Tibial artery (tissue), 4 donors: ENCODE measurements at regions not wholly inside any gene's neighbourhood (a gene's known extent, or its start where the extent isn't known, plus 50 kb on each side); places are given as distances from the start of the nearest gene placed in this dataset.

Source experiments
- DNase-seq, 2 donors: peaks; one replicate each; pipeline ENCODE4 v3.0.0-alpha.2; 2019
- H3K27ac ChIP-seq, 2 donors: fragments of 200-600 bp; sonication (generic) in 1 of 2; 1 replicate in 1 of 2; 2 replicates in 1 of 2; pipeline ENCODE4 v1.5.1; 2018 to 2019; ENCODE audit warnings: mild to moderate bottlenecking in 1 of 2
- H3K27me3 ChIP-seq, 2 donors: fragments of 200-600 bp; sonication (generic) in 1 of 2; one replicate each; pipeline versions ENCODE4 v1.5.1 to v1.6.0; 2016 to 2019
- H3K36me3 ChIP-seq, 3 donors: fragments of 200-600 bp; sonication (generic) in 2 of 3; one replicate each; pipeline ENCODE4 v1.5.1; 2016 to 2019; ENCODE audit warnings: mild to moderate bottlenecking in 2 of 3
- H3K4me1 ChIP-seq, 4 donors: fragments of 200-600 bp; sonication (generic) in 2 of 4; 1 replicate in 3 of 4; 2 replicates in 1 of 4; pipeline ENCODE4 v1.5.1; 2016 to 2019
- H3K4me3 ChIP-seq, 2 donors: fragments of 200-600 bp; sonication (generic) in 1 of 2; 1 replicate in 1 of 2; 2 replicates in 1 of 2; pipeline ENCODE4 v1.5.1; 2018 to 2019; ENCODE audit warnings: mild to moderate bottlenecking in 2 of 2
- H3K9me3 ChIP-seq, 3 donors: fragments of 200-600 bp; sonication (generic) in 1 of 3; one replicate each; pipeline ENCODE4 v1.5.1; 2016 to 2019
- CTCF ChIP-seq, 2 experiments: fragments of 200-600 bp in 1 of 2; fragments of 450-650 bp in 1 of 2; IDR thresholded peaks; one replicate each; pipeline ENCODE4 v1.5.1; 2017 to 2019; ENCODE audit warnings: antibody characterized with exemption in 2 of 2, mild to moderate bottlenecking in 1 of 2, moderate library complexity in 1 of 2
- intact Hi-C: fragments of 100-400 bp; cut with DNase I; formaldehyde crosslinking; loops from one replicate; pipeline ENCODE4 v1.15.0; 2023; ENCODE audit warnings: low total_unique reads

DNA sequence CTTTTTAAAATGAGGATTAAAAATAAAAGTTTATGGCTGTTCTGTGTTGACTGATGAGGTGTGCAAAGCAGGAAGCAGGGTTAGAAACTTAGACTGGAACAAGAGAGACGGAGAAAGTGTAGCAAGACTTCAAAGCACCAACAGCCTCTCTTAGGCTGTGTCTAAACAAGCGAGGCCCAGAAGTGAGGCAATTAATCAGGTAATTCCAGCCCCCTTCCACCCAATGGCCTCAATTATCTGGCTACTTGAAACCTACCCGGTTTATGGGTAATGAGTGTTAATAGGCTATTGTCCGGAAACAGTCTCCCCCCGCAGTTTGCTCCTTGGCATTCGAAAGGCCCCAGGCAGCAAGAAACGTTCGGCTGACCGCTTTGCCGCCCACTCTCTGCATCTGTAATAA lies 171.7 kb upstream of the MYCN start:
- no peak overlapping the region for H3K4me3 ChIP-seq
- H3K4me1 ChIP-seq = no peaks in the 10 kb centered on the region
- no peak overlapping the region for H3K27ac ChIP-seq
- DNase-seq = no peak
- intact Hi-C loops = no loop called here
- H3K36me3 ChIP-seq = no peaks in the 10 kb centered on the region
- no peaks in the 10 kb centered on the region for H3K9me3 ChIP-seq
- no peaks in the 10 kb centered on the region for H3K27me3 ChIP-seq
- TF ChIP-seq CTCF (IDR thresholded peaks at IDR 0.05) = no peak

DNA sequence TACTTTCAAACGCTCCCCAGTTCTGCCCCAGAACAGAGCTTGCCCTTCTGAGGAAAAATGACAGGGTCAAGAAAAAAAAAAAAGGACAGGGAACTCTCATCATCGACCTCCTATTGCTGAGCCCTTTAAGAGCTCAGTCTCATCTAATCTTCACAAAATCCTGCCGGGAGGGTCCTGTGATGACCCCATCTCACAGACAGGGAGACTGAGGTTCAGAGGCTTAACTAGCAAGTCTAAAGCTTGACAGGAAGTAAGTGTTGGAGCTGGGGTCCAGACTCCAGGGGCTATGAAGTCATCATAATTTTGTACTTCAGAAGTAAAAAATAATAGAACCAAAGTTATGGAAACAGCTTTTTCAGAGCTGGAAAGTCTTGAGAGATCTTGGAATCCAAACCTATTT lies 171.1 kb upstream of the MYCN start:
- no peaks in the 10 kb centered on the region for H3K9me3 ChIP-seq
- TF ChIP-seq CTCF (IDR thresholded peaks at IDR 0.05) = no peak
- no peaks in the 10 kb centered on the region for H3K36me3 ChIP-seq
- intact Hi-C loops = no loop called here
- no peak for DNase-seq
- H3K4me1 ChIP-seq = no peaks in the 10 kb centered on the region
- H3K27me3 ChIP-seq = no peaks in the 10 kb centered on the region
- no peak overlapping the region for H3K4me3 ChIP-seq
- no peak overlapping the region for H3K27ac ChIP-seq

DNA sequence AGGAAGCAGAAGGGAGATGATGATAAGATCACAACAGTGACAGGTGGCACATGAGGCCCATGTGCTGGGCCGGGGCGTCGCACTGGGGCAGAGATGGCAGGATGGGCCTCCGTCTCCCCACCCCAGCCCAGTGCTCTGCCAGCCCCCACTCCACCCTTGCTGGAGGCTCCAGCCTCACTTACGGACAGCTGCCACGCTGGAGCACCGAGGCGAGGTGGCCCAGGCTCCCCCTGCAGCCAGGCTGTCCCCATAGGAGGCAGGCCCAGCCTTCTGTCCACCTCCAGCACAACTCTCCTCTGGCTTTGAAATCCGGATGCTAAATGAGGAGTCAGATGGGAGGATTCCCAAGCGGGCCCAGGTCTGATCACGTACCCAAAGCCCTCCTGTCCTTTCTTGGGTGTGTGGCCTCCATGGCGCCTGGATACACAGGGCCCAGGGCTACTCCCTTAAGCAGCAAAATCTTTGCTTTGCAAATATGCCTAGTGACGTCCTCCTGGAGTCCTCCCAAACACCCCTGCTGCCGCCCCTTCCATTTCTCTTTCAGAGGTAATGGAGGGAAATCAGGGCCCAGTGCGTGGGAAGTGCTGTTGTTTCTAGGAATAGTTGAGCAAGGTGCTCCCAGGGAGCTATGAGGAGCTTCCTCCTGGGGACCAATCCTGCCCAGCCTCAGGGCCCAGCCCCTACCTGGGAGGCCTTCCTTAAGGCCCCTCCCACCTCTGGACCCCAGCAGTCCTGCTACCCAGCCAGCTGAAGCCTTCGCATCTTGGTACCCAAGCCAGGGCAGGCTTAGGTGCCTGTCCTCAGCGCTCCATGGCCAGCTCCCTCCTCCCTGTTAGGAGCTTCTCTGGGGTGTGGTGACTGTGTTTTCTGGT lies 170.4 kb upstream of the MYCN start:
- H3K4me1 ChIP-seq = no peaks in the 10 kb centered on the region
- no peak overlapping the region for H3K27ac ChIP-seq
- intact Hi-C loops = no loop called here
- no peaks in the 10 kb centered on the region for H3K27me3 ChIP-seq
- H3K36me3 ChIP-seq = no peaks in the 10 kb centered on the region
- TF ChIP-seq CTCF (IDR thresholded peaks at IDR 0.05) = no peak
- DNase-seq = no peak
- no peaks in the 10 kb centered on the region for H3K9me3 ChIP-seq
- no peak overlapping the region for H3K4me3 ChIP-seq

GRCh38 chr2:15770606-15771005 lies 169.7 kb upstream of the MYCN start:
- no peak for TF ChIP-seq CTCF (IDR thresholded peaks at IDR 0.05)
- Histone ChIP-seq H3K9me3 (no peaks in the 10 kb centered on the region), H3K27ac (no peak overlapping the region), H3K27me3 (no peaks in the 10 kb centered on the region), H3K36me3 (no peaks in the 10 kb centered on the region), H3K4me1 (no peaks in the 10 kb centered on the region), H3K4me3 (no peak overlapping the region)
- DNase-seq = no peak
- intact Hi-C loops = no loop called here

DNA sequence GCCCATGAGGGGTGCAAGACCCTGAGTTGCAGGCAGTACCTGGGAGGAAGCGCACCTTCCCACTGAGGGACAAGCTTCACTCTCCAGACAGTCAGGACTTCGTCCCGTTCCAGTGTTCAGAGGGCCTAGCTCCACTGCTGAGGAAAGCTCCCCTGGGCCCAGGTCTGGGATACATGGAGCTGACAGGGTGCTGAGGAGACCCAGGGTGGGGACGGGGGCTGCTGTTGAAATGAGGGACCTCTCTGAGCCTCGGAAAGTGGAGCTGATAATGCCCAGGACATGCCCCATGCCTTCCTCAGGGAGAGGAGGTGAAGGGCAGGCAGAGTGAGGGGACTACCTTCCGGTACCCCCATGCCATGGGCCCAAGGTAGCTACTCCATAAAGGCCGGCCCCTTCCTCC lies 169.2 kb upstream of the MYCN start:
- Histone ChIP-seq H3K27ac (no peak overlapping the region), H3K36me3 (no peaks in the 10 kb centered on the region), H3K27me3 (no peaks in the 10 kb centered on the region), H3K4me3 (no peak overlapping the region), H3K4me1 (no peaks in the 10 kb centered on the region), H3K9me3 (no peaks in the 10 kb centered on the region)
- TF ChIP-seq CTCF (IDR thresholded peaks at IDR 0.05) = no peak
- intact Hi-C loops = no loop called here
- no peak for DNase-seq
